ENCODE measurements at regions not wholly inside any gene's neighbourhood (a gene's known extent, or its start where the extent isn't known, plus 50 kb on each side); places are given as distances from the start of the nearest gene placed in this dataset.

GRCh38 chr3:107130089-107130700, 247.0 kb upstream of the CCDC54 start:
- TF ChIP-seq CTCF (IDR thresholded peaks at IDR 0.05; ENCODE audit: borderline replicate concordance, extremely low read depth, low read length, poor library complexity, severe bottlenecking) (no peak), EZH2 (IDR thresholded peaks at IDR 0.05; ENCODE audit: borderline replicate concordance, low read depth, low read length, severe bottlenecking) (no peak)
